ENCODE measurements at regions not wholly inside any gene's neighbourhood (a gene's known extent, or its start where the extent isn't known, plus 50 kb on each side); places are given as distances from the start of the nearest gene placed in this dataset.

DNA sequence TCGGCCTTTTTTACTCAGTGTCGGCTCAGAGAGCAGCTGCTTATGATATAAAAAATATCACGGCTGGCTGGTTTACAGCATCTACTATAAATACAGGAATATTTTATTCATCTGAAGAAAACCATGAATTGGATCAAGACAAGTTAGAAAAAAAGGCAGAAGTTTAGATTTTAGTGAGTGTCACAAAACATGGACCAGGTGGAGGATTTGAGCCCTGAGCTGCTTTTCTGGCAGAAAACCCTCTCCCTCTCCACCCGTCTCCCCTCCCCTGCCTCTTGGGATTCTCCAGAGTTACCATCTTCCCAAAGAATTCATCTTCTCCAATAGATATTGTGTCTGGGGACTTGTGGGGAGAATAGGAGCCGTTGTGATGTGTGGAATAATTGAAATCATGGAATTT lies 142.8 kb upstream of the RAI2 start:
- no peak overlapping the region for H3K27ac ChIP-seq
- no peaks in the 10 kb centered on the region for H3K9me3 ChIP-seq
- H3K27me3 ChIP-seq: no peaks in the 10 kb centered on the region
- H3K4me1 ChIP-seq: no peaks in the 10 kb centered on the region
- TF ChIP-seq POLR2A (IDR thresholded peaks at IDR 0.05) (no peak), CTCF (IDR thresholded peaks at IDR 0.05) (no peak)
- no peaks in the 10 kb centered on the region for H3K36me3 ChIP-seq
- no peak for DNase-seq
- no peak overlapping the region for H3K4me3 ChIP-seq

DNA sequence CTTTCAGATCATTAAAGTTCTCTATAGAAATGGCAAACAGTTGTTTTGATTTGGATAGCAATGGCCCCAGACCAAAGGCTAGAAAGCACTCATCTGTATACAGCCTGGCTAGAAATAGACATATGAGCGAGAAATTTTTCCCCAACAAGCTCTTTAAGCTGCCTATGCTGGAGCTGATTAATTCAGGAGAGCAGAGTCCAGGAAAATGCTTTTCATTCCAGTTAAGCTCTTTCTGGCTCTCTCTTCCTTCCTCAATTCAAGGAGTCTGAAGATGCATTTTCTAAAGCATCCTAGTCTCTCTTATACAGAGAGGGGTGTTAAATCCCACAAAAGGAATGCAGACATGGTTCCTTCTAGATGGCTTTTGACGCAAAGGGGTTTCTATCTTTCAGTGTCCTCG lies 141.7 kb upstream of the RAI2 start:
- DNase-seq: no peak
- Histone ChIP-seq H3K9me3 (no peaks in the 10 kb centered on the region), H3K36me3 (no peaks in the 10 kb centered on the region), H3K4me1 (no peaks in the 10 kb centered on the region), H3K27me3 (no peaks in the 10 kb centered on the region), H3K4me3 (no peak overlapping the region), H3K27ac (no peak overlapping the region)
- TF ChIP-seq CTCF (IDR thresholded peaks at IDR 0.05): no peak
- TF ChIP-seq POLR2A (IDR thresholded peaks at IDR 0.05): no peak

GRCh38 chrX:17994429-17994828 lies 133.3 kb upstream of the RAI2 start:
- no peak overlapping the region for H3K4me3 ChIP-seq
- no peaks in the 10 kb centered on the region for H3K27me3 ChIP-seq
- DNase-seq: no peak
- no peaks in the 10 kb centered on the region for H3K9me3 ChIP-seq
- TF ChIP-seq POLR2A (IDR thresholded peaks at IDR 0.05): no peak
- TF ChIP-seq CTCF (IDR thresholded peaks at IDR 0.05): no peak
- H3K4me1 ChIP-seq: no peaks in the 10 kb centered on the region
- no peaks in the 10 kb centered on the region for H3K36me3 ChIP-seq
- no peak overlapping the region for H3K27ac ChIP-seq

DNA sequence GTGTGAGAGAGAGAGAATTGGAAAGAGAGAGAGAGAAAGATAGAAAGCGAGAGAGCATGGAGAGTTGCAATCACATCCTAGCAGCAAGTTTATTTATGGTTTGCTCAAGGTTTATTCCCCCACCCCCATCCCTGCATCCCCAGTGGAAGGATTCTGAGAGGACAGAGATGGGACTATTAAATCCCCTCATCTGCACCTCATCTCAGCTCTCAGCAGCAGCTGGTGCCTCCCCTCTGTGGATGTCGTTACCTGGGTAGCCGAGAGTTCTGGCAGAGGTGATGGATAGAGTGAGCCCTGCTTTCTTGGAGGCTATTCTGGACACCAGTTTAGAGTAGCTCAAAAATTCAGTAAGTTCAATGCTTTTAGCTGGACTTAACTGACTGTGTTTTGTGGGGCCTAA lies 132.0 kb upstream of the RAI2 start:
- no peaks in the 10 kb centered on the region for H3K36me3 ChIP-seq
- no peaks in the 10 kb centered on the region for H3K4me1 ChIP-seq

GRCh38 chrX:17990532-17990931 lies 129.4 kb upstream of the RAI2 start:
- Histone ChIP-seq H3K27me3 (no peaks in the 10 kb centered on the region), H3K9me3 (no peaks in the 10 kb centered on the region), H3K27ac (no peak overlapping the region), H3K4me1 (no peaks in the 10 kb centered on the region), H3K4me3 (no peak overlapping the region), H3K36me3 (no peaks in the 10 kb centered on the region)
- TF ChIP-seq CTCF (IDR thresholded peaks at IDR 0.05) (no peak), POLR2A (IDR thresholded peaks at IDR 0.05) (no peak)
- DNase-seq: no peak

More for the DNA sequence above, 132.0 kb upstream of the RAI2 start:
- no peak for DNase-seq
- Histone ChIP-seq H3K27ac (no peak overlapping the region), H3K27me3 (no peaks in the 10 kb centered on the region), H3K4me3 (no peak overlapping the region), H3K9me3 (no peaks in the 10 kb centered on the region)
- TF ChIP-seq POLR2A (IDR thresholded peaks at IDR 0.05) (no peak), CTCF (IDR thresholded peaks at IDR 0.05) (no peak)

DNA sequence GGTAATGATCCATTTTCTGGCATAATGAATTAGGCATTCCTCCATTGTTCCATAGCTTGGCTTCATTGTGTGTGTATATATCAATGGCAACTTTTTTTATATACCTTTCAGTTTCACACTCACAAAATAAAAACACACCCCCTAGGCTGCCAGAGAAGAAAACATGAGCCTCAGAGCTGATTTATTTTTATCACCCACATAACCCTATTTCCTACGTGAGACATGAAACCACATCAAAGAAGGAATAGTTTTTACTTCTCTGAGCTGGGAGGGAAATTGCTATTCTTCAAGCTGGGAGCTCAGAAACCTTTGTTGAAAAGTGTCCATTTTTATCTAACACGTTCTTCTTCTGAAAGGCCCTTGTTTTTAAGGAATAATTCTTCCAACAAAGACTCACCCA lies 126.7 kb upstream of the RAI2 start:
- TF ChIP-seq POLR2A (IDR thresholded peaks at IDR 0.05): no peak
- TF ChIP-seq CTCF (IDR thresholded peaks at IDR 0.05): no peak
- Histone ChIP-seq H3K4me1 (no peaks in the 10 kb centered on the region), H3K27me3 (no peaks in the 10 kb centered on the region), H3K4me3 (no peak overlapping the region), H3K27ac (no peak overlapping the region), H3K9me3 (no peaks in the 10 kb centered on the region), H3K36me3 (no peaks in the 10 kb centered on the region)
- no peak for DNase-seq
